NCI-H82 treated with DMSO at 0.1 percent for 48 hours (cell line): ENCODE measurements at regions not wholly inside any gene's neighbourhood (a gene's known extent, or its start where the extent isn't known, plus 50 kb on each side); places are given as distances from the start of the nearest gene placed in this dataset.
"Not testable (repeated sequence)": the region's sequence is repeated elsewhere in the genome, so short reads cannot be mapped to it uniquely, and the experiment has no call there.

Experiments used
- DNase-seq: peaks from one replicate; lab custom pipeline; 2025; ENCODE audit not compliant: unreplicated experiment; lab: John Stamatoyannopoulos, UW

- DNase-seq, result no peak
These were observed 381.4 kb downstream of the DTWD2 start for GRCh38 chr5:118606940-118607339.

GRCh38 chr5:118605761-118606160, 382.6 kb downstream of the DTWD2 start:
- DNase-seq, result no peak

GRCh38 chr5:118604106-118604505, 384.2 kb downstream of the DTWD2 start:
- no peak for DNase-seq

GRCh38 chr5:118603278-118603677, 385.1 kb downstream of the DTWD2 start:
- DNase-seq, result no peak

- no peak for DNase-seq
These were observed 390.0 kb downstream of the DTWD2 start for GRCh38 chr5:118598311-118598710.

- no peak for DNase-seq
These were observed 390.8 kb downstream of the DTWD2 start for GRCh38 chr5:118597543-118597942.

GRCh38 chr5:118596255-118596654, 392.1 kb downstream of the DTWD2 start:
- no peak for DNase-seq

GRCh38 chr5:118593003-118593328, 395.4 kb downstream of the DTWD2 start:
- DNase-seq, result no peak

GRCh38 chr5:118592229-118593002, 395.9 kb downstream of the DTWD2 start:
- DNase-seq, result no peak

- no peak for DNase-seq
These were observed 397.5 kb downstream of the DTWD2 start for GRCh38 chr5:118590806-118591205.

- no peak for DNase-seq
These were observed 407.4 kb downstream of the DTWD2 start for GRCh38 chr5:118580949-118581348.

GRCh38 chr5:118578093-118578492, 410.3 kb downstream of the DTWD2 start:
- no peak for DNase-seq

GRCh38 chr5:118577621-118578020, 410.7 kb downstream of the DTWD2 start:
- DNase-seq, result no peak

GRCh38 chr5:118570276-118570675, 418.1 kb downstream of the DTWD2 start:
- not testable (repeated sequence) for DNase-seq

GRCh38 chr5:118569596-118569995, 418.8 kb downstream of the DTWD2 start:
- not testable (repeated sequence) for DNase-seq

- no peak for DNase-seq
These were observed 422.9 kb downstream of the DTWD2 start for GRCh38 chr5:118565335-118565971.

GRCh38 chr5:118561971-118562370, 426.4 kb downstream of the DTWD2 start:
- no peak for DNase-seq

GRCh38 chr5:118561235-118561634, 427.1 kb downstream of the DTWD2 start:
- no peak for DNase-seq

GRCh38 chr5:118558871-118559270, 429.5 kb downstream of the DTWD2 start:
- DNase-seq, result no peak

GRCh38 chr5:118557251-118557661, 431.1 kb downstream of the DTWD2 start:
- DNase-seq, result no peak

- DNase-seq, result no peak
These were observed 431.6 kb downstream of the DTWD2 start for GRCh38 chr5:118556792-118557191.

GRCh38 chr5:118555727-118556126, 432.6 kb downstream of the DTWD2 start:
- DNase-seq, result no peak

- no peak for DNase-seq
These were observed 433.4 kb downstream of the DTWD2 start for GRCh38 chr5:118554981-118555380.
